Stimulated activated naive CD8-positive, alpha-beta T cell treated with anti-CD3 and anti-CD28 coated beads, Interleukin-15, Interleukin-2, amounts not matched to agents 100 ng/mL and 50 ng/mL, for 24 hours (primary cell): ENCODE measurements at regions not wholly inside any gene's neighbourhood (a gene's known extent, or its start where the extent isn't known, plus 50 kb on each side); places are given as distances from the start of the nearest gene placed in this dataset.

Source experiments
- H3K27ac Mint-ChIP-seq: one replicate; pipeline ENCODE4 v1.8.0; 2021; ENCODE audit warnings: mild to moderate bottlenecking, mixed read lengths
- H3K27me3 Mint-ChIP-seq: one replicate; pipeline ENCODE4 v1.8.0; 2021; ENCODE audit warnings: mixed read lengths
- H3K36me3 Mint-ChIP-seq: one replicate; pipeline ENCODE4 v1.8.0; 2021; ENCODE audit warnings: low read depth, mixed read lengths
- H3K4me1 Mint-ChIP-seq: one replicate; pipeline ENCODE4 v1.8.0; 2021; ENCODE audit warnings: low read depth, mixed read lengths
- H3K4me3 Mint-ChIP-seq: one replicate; pipeline ENCODE4 v1.8.0; 2021; ENCODE audit warnings: mild to moderate bottlenecking, mixed read lengths
- H3K9me3 Mint-ChIP-seq: one replicate; pipeline ENCODE4 v1.8.0; 2021; ENCODE audit warnings: mixed read lengths

- peaks cover 46% of the 10 kb centered on the region for H3K4me1 Mint-ChIP-seq
- peaks cover 10% of the 10 kb centered on the region for H3K9me3 Mint-ChIP-seq
- H3K27ac Mint-ChIP-seq: no peak overlapping the region
Measured at GRCh38 chr7:157488966-157489365, 152.2 kb downstream of the DNAJB6 start.

More at GRCh38 chr7:157488966-157489365, 152.2 kb downstream of the DNAJB6 start:
- Mint-ChIP-seq H3K36me3 (peaks cover 8% of the 10 kb centered on the region), H3K4me3 (no peak overlapping the region), H3K27me3 (peaks cover 18% of the 10 kb centered on the region)
